ENCODE measurements at regions not wholly inside any gene's neighbourhood (a gene's known extent, or its start where the extent isn't known, plus 50 kb on each side); places are given as distances from the start of the nearest gene placed in this dataset.

DNA sequence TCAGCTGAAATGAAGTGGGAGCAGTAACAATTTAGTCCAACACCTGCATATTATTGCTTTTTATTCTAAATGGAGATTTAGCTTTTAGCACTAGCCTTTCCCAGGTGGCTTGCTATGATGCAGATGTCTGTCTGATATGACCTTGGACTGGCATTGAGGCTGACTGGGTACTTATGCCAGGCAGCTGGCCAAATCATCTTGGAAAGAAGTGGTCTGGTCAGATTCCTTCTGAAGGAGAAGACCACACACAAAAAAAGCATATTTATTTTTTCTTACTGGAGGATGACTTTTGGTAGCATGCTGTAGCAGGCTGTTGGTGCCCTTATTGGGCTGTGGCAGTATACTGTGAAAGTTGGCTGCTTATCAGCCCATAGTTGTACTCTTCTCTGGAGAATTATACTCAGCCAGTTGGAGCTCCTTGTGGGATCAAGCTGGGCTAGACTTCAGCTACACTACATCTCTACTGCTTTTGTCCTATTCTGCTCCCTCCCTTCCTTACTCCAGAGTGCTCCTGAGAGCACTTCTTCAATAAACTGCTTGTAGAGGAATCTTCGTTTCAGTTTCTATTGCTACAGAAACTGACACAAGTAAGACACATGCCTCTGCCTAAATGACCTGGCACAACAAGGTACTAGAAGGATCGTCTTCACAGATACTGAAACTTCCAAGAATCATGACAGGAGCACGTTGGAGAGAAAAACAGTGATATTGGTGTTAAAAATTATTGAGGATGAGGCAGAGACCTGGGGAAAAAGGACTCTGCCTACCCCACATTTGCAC is 196.8 kb upstream of the RPS6KA3 start:
- no peak for DNase-seq

DNA sequence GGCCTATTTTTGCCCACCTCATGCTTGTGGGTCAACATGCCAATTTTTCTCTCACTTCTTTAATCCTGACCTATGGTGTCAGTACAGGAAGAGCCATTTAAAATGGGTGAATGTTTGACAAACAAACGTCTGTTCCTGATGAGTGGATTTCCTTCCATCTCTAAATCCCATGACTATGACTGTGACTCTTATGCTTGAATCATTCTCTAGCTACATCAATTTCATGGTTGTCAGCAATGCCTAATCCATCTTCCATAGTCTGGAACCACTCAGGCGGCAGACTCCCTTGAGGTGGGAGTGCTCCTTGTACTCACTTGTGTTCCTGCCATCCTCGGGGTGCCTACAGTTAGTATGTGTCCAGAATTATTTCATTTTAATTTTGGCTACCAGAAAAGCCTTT is 194.9 kb upstream of the RPS6KA3 start:
- no peak for DNase-seq

GRCh38 chrX:20461002-20461401 is 194.3 kb upstream of the RPS6KA3 start:
- no peak for DNase-seq

GRCh38 chrX:20459410-20460350 is 193.0 kb upstream of the RPS6KA3 start:
- DNase-seq = no peak

DNA sequence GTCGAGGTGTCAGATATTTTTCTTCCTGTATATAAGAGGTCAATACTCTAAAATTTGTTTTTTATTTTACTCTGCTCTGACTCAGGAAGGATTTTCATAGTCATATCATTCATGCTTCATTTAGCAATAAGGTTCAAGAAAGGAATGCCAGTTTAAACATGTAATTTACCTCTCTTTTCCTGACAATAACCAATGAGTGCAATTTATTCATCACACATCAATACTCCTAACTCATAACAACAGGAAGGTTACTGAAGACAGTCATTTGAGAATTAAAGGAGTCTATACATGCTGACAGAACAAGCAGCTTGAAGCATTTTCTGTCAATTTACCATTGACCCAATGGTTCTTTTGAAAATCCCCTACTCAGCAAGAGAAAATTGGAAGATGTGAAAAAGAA is 190.3 kb upstream of the RPS6KA3 start:
- no peak for DNase-seq

DNA sequence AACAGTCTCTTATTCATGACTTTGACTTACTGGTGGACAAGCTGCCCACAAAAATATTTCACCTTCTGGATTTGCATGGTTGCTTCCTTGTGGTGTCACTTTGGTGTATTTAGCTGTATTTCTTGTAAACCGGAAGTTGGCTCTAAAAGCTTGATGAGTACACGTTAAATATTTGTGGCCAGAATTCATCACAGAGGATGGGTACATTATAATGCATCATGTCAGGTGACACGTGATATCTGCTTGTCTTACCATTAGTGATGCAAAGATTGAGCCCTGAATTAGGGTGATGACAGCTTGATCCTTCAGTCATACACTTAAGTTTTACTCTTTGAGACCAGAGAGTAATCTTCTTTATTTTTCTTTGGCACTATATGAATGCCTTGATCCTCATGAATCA is 188.3 kb upstream of the RPS6KA3 start:
- no peak for DNase-seq

DNA sequence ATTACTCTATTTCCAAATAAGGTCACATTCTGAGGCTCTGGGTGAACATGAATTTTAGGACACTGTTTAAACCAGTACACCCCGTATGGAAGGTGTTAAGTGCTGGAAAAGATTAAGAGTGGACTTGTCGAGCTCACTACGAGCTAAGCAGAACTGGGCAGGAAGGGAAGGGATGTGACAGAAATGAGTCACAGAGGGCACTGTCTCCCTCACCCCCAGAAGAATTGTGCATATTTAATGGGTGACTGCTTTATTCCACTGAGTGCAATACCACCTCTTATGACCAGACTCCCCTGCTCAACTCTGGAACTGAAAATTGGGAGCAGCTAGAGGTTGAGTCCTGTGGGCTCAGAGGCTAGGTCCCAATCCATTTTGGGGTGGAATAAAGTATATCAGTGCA is 187.4 kb upstream of the RPS6KA3 start:
- no peak for DNase-seq

DNA sequence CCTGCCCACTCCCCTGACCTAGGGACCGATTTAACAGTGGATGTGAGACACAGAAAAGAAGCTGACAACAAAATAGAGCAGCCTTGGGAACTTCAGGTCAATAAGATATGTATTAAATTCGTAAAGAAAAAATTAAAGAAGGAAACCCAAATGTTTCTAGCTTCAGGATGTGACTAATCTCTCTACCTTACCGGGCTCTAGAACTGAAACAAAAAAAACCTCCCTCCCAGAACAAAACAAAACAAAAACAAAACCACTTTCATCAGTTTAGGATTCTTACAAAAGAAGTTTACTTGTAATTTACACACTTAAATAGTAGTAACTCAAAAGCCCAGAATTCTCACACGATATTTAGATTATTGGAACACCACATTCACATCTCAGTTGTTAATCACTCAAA is 185.8 kb upstream of the RPS6KA3 start:
- no peak for DNase-seq

DNA sequence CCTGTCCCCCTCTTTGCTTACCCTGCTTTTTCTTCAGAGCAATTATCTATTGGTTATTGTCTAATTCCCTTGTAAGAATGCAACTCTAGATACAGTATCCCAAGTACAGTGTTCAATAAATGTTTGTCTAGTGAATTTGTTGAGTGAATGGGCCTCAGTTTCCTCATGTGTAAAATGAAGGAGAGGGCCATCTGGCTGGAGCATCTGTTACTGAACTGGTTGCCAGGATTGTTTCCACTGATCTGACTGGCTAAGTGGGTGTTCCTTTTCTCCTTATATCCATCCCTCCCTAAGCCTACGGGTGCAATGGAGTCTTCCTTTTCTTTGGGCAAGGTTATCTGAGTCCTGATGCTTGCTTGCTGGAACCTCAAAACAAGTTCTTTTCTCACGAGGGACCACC is 185.2 kb upstream of the RPS6KA3 start:
- no peak for DNase-seq

DNA sequence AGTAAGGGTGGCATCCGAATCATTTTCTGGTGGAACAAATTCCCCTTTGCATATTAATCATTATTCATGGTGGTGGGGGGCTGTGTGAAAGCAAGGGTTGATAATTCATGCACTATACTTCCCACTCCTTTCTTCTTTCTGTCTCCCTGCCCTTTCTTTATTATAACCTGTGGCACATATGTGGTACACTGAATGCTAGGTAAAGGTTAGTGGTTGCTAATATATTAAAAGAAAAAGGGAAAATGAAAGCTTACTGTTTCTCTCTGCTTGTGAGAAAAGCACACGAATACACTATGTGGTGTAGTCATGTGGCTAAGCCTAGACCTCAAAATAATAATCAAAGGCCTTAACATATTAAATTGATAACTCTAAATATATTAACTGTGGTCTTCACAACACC is 178.4 kb upstream of the RPS6KA3 start:
- no peak for DNase-seq

DNA sequence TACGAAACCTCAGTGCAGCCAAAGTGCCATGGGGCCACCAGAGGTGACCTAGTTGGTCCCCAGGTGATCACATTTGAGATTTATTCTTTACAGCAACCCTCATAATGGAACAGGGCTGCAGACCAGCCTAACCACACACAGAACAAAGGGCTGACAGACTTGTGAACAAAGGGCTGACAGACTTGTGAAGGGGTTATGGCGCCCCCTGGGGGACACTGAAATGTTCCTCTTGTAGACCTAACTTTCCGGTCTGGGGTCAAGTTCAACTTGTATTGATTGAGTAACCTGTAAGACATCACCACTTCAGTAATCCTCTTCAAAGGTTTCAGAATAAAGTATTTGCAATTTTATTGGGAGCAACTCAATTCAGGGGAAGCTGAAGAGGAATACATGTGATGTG is 175.9 kb upstream of the RPS6KA3 start:
- peak; percentile 81 for DNase-seq

- no peak for DNase-seq
Observed at GRCh38 chrX:20441123-20441522, 174.4 kb upstream of the RPS6KA3 start.

- DNase-seq = no peak
Observed at GRCh38 chrX:20438871-20439526, 172.3 kb upstream of the RPS6KA3 start.

DNA sequence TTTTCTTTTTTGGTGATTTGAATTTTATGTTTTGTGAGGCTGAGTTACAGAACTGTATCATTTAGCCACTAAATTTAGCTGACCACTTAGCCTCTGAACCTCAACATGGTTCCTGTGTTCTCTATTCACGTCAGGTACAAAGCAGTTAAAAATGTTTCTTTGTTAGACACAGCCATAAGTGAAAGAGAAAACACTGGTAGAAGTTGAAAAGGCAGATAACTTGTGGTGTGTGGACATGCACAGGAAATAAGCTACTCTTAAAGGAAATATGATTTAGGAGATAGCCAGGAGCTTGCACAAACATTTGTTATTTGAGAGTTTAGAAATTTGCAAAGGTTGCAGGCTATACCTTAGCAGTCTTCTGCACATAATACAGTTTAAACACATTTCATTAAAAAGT is 171.0 kb upstream of the RPS6KA3 start:
- no peak for DNase-seq

GRCh38 chrX:20435913-20436312 is 169.2 kb upstream of the RPS6KA3 start:
- DNase-seq = no peak

DNA sequence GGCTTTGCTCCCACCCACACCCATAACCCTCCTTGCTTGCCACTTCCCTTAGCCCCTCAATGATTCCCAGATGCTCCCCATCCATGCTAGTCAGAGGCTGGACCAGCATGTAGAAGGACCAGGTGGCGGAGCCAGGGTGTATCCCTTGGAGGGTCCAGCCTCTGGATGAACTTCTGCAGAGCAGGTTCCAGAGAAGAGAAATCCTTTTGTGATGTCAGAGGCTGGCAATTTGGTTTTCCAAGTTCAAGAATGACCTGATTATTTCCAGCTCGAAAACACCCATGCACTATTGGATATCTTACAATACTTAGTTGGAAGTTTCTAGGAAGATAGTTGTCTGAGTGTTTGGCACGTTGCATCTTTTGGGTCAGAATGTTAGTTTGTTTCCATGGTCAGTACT is 168.3 kb upstream of the RPS6KA3 start:
- DNase-seq = no peak

DNA sequence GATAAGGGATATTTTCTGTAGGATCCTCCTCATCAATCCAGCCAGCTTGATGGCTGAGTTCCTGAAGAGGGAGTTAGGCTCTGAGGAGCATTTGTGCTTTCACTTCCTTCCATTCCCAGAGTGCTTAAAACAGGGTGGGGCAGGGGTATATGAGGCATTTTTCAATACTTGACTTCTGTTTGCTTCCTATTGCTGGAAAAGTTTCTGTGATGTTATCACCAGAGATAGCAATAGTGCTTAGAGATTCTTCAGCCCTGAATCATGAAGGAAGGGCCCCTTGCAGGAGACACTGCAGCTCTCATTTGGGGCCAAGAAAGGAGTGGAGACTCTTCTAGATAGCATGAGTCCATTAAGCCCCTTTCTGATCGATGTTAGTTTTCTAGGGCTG is 166.7 kb upstream of the RPS6KA3 start:
- no peak for DNase-seq

DNA sequence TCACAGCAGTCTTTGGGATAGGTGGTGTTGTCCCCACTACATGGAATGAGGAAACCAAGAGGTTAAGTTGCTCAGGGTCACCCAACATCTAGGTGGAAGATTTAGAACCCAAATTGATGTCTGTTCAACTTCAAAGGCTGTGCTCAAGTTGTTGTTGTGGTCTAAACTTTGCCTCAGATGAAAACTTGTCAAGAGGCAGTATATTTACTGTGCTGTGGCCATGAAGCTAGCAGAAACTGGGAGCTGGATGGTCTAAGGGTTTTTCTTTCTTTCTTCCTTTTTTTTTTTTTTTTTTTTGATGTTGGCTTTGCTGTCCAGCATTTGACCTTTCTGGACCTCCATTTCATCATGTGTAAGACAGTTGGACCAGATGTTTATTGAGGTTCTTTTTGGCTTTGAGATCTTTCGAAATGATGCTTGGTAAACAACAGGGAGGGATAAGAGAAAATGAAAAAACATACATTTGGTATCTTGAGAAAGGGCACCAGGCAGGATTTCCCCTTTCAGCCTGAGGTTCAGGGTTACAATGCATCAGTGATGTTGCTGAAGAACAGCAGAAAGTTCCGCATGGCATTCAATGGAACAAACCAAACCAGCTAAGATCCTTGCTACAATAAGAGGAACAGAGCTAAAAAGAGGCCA is 166.2 kb upstream of the RPS6KA3 start:
- no peak for DNase-seq

DNA sequence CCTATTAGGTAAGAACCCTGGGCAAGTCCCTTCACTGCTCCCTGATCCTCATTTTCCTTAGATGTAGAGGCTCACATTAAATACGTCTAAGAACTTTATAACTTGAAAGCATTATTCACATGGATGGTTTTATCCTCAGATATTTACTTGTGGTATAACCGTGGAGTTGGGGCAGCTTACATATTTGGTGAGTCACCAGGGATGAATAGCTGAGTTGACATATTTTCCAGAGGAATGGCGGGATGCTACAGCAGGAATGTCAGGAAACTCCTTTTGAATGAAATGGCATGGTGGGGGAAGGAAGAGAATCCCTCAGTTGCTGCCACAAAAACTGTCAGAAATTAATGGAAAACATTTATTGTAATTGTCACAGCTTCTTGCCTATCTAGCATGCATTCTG is 165.3 kb upstream of the RPS6KA3 start:
- DNase-seq = no peak

- DNase-seq = no peak
Observed at GRCh38 chrX:20431486-20431885, 164.8 kb upstream of the RPS6KA3 start.

GRCh38 chrX:20427173-20427770 is 160.6 kb upstream of the RPS6KA3 start:
- DNase-seq = no peak

DNA sequence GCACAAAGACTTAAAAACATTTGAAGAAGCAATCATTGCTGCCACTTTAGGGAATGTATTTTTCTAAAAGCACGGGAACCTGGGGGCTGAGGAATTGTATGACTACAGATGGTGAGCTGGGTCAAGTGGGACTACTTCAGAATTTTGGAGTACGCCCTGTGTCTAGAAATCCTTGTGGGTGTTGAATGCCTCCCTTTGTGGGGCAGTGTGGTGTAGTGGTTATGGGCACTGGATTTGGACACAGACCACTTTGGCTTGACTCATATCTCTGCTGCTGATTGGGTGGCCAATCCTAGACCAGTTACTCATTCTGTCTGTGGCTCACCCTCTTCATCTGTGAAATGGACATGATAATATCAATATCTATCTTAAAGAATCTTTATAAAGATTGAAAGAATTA is 155.0 kb upstream of the RPS6KA3 start:
- no peak for DNase-seq

- DNase-seq = no peak
Observed at GRCh38 chrX:20421275-20421674, 154.6 kb upstream of the RPS6KA3 start.

Data from CD4-positive, alpha-beta T cell treated with Interleukin-15 for 1 hour (primary cell).